ENCODE measurements at regions not wholly inside any gene's neighbourhood (a gene's known extent, or its start where the extent isn't known, plus 50 kb on each side); places are given as distances from the start of the nearest gene placed in this dataset.

GRCh38 chr7:25035274-25035673 is 55.3 kb upstream of the OSBPL3 start:
- TF ChIP-seq CTCF (IDR thresholded peaks at IDR 0.05; ENCODE audit: borderline replicate concordance, extremely low read depth, low read length, poor library complexity, severe bottlenecking) (no peak), EZH2 (IDR thresholded peaks at IDR 0.05; ENCODE audit: borderline replicate concordance, low read depth, low read length, severe bottlenecking) (no peak)

Measured in DND-41 (cell line).